Heart left ventricle (tissue), 16 donors: ENCODE measurements at regions not wholly inside any gene's neighbourhood (a gene's known extent, or its start where the extent isn't known, plus 50 kb on each side); places are given as distances from the start of the nearest gene placed in this dataset.

Experiments used
- ATAC-seq, 4 donors: fragments of 200-7000 bp; cut with Tn5 transposase; one replicate each; pipeline ENCODE4 v1.9.1; 2020 to 2022; ENCODE audit warnings: moderate library complexity in 4 of 4, mild to moderate bottlenecking in 3 of 4, moderate number of reproducible peaks in 1 of 4
- DNase-seq, 5 donors: peaks; one replicate each; pipeline ENCODE4 v3.0.0-alpha.2; 2020
- H3K27ac ChIP-seq, 12 donors: fragments of 200-600 bp; sonication (generic) in 4 of 12; one replicate each; pipeline versions ENCODE4 v1.5.0 to v1.8.0; 2016 to 2022; ENCODE audit warnings: mild to moderate bottlenecking in 2 of 12
- H3K27me3 ChIP-seq, 9 donors: fragments of 200-600 bp; sonication (generic) in 2 of 9; one replicate each; pipeline versions ENCODE4 v1.5.1 to v1.8.0; 2016 to 2022; ENCODE audit warnings: mild to moderate bottlenecking in 3 of 9
- H3K36me3 ChIP-seq, 9 donors: fragments of 200-600 bp; sonication (generic) in 2 of 9; one replicate each; pipeline versions ENCODE4 v1.5.0 to v1.8.0; 2018 to 2022; ENCODE audit warnings: mild to moderate bottlenecking in 2 of 9
- H3K4me1 ChIP-seq, 12 donors: fragments of 200-600 bp; sonication (generic) in 4 of 12; one replicate each; pipeline versions ENCODE4 v1.5.0 to v1.8.0; 2016 to 2022; ENCODE audit warnings: mild to moderate bottlenecking in 3 of 12
- H3K4me3 ChIP-seq, 12 donors: fragments of 200-600 bp; sonication (generic) in 4 of 12; one replicate each; pipeline versions ENCODE4 v1.5.0 to v1.8.0; 2017 to 2022; ENCODE audit warnings: mild to moderate bottlenecking in 9 of 12, moderate library complexity in 4 of 12
- H3K9me3 ChIP-seq, 12 donors: fragments of 200-600 bp; sonication (generic) in 4 of 12; one replicate each; pipeline versions ENCODE4 v1.5.0 to v1.8.0; 2016 to 2022; ENCODE audit warnings: mild to moderate bottlenecking in 1 of 12
- POLR2A ChIP-seq, 2 donors: fragments of 450-650 bp; IDR thresholded peaks; one replicate each; pipeline ENCODE4 v1.6.1; 2017; ENCODE audit warnings: antibody characterized with exemption in 2 of 2, mild to moderate bottlenecking in 2 of 2, moderate library complexity in 2 of 2
- WGBS, 4 donors: extraction: QIAGEN DNeasy Blood & Tissue Kit in 2 of 4; methylation state at CpG; one replicate each; pipeline versions ENCODE4 v1.1.5 to v1.1.7; 2013 to 2018; 5-methylcytosine and 5-hydroxymethylcytosine counted together
- intact Hi-C, 10 donors: fragments of 100-400 bp; cut with DNase I; formaldehyde crosslinking; loops; one replicate each; pipeline versions ENCODE4 v1.11.1 to v1.14.2; 2022
- TF ChIP-seq, protein P1 (sequence below), 12 donors: fragments of 200-600 bp; sonication (generic) in 4 of 12; IDR thresholded peaks; one replicate each; pipeline versions ENCODE4 v1.5.0 to v1.8.0; 2018 to 2022; ENCODE audit warnings: antibody characterized with exemption in 12 of 12, mild to moderate bottlenecking in 5 of 12
- donor health status: ischemic (EF 13 %, LVEDD 7.1; RV severe dilation, severe dysfunction).
- donor health status: healthy with polysubstance abuse.
- donor health status: DM: no; HTN: yes; CAD: no.
- donor health status: DM: no; HTN: no; CAD: no.
- donor health status: ischemic (EF 25% LVEDD 6.9; RV normal size, moderate dysfunction).
- donor health status: ischemic (EF 25% LVEDD 5.7; RV mildly dilated, moderate dysfunction).
- donor health status: healthy.
- donor health status: DM: yes; HTN: yes; CAD: no.
- donor health status: ischemic (EF 35%, LVEDD 5.7; RV mildly dilated, moderate dysfunction).
- donor health status: nonischemic (EF 11% LVEDD 7.7; RV severe dilation, severe dysfunction).
- donor health status: DM: yes; HTN: yes; CAD: no.
- donor health status: PGD.
- donor health status: ischemic (EF 29% LVEDD 5.4; RV normal size, mild dysfunction).
- donor health status: nonischemic (EF 23%, LVEDD 6.1; RV moderate dilation, normal function).

DNA sequence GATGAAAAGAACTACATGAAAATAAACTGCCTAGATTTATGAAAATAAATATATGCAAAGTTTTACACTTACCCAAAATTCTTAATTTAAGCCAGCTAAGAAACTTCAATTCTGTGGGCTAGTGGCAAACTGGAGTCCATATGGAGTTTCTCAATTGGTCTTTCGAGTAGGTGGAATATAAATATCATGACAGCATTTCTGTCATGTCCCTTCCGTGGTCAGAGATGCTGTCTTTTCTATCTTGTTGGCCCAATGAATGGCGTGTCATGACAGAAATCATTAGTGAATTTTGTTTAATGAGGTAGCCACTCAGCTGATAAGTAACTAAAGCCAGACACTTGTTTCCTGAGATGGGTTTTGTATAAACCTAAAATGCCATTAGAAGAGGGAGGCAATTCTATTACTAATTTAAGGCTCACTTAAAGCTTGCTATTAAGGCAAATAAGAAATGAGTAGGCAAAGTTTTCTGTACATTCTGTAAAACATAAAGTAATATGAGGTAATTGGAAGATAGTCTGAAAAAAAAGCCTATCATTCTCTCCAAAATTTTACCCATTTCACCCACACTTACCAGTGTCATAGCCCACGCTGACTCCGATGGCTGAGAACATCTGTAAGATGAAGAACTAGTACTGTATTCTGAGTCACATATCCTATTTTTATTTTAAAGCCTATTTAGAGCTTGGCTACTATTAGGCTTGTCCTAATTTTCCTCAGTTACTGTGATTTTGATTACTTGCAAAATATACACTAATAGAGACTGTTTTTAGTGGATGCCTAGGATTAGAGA is 419.3 kb upstream of the MEF2C start:
- TF ChIP-seq, protein P1, sequence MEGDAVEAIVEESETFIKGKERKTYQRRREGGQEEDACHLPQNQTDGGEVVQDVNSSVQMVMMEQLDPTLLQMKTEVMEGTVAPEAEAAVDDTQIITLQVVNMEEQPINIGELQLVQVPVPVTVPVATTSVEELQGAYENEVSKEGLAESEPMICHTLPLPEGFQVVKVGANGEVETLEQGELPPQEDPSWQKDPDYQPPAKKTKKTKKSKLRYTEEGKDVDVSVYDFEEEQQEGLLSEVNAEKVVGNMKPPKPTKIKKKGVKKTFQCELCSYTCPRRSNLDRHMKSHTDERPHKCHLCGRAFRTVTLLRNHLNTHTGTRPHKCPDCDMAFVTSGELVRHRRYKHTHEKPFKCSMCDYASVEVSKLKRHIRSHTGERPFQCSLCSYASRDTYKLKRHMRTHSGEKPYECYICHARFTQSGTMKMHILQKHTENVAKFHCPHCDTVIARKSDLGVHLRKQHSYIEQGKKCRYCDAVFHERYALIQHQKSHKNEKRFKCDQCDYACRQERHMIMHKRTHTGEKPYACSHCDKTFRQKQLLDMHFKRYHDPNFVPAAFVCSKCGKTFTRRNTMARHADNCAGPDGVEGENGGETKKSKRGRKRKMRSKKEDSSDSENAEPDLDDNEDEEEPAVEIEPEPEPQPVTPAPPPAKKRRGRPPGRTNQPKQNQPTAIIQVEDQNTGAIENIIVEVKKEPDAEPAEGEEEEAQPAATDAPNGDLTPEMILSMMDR (IDR thresholded peaks at IDR 0.05), result no peak
- no peak for TF ChIP-seq POLR2A (IDR thresholded peaks at IDR 0.05)
- intact Hi-C loops, result no loop called here
- WGBS, 4 donors, result 82 to 93% (median 88%) methylated on average over 5 of the region's 5 CpGs

GRCh38 chr5:89301321-89302025 is 418.5 kb upstream of the MEF2C start:
- TF ChIP-seq POLR2A (IDR thresholded peaks at IDR 0.05), result no peak
- TF ChIP-seq, protein P1 (IDR thresholded peaks at IDR 0.05), result no peak
- whole genome bisulfite sequencing, 4 donors, result 90 to 93% (median 92%) methylated on average over 6 of the region's 6 CpGs
- no peaks in the 10 kb centered on the region for H3K36me3 ChIP-seq
- no peaks in the 10 kb centered on the region for H3K9me3 ChIP-seq
- H3K4me3 ChIP-seq, result no peak overlapping the region
- peak overlapping the region in 1 of 12 donors; percentile 15 for H3K27ac ChIP-seq
- H3K4me1 ChIP-seq, result peaks cover 0 to 34% (median 0%) of the 10 kb centered on the region in 12 donors
- DNase-seq (no peak), ATAC-seq (no peak)
- no peaks in the 10 kb centered on the region for H3K27me3 ChIP-seq
- intact Hi-C loops, result no loop called here

More for the DNA sequence above, 419.3 kb upstream of the MEF2C start:
- DNase-seq, result no peak
- Histone ChIP-seq H3K9me3 (peaks cover 0 to 3% (median 0%) of the 10 kb centered on the region in 12 donors), H3K27ac (peak overlapping the region in 1 of 12 donors; percentile 56), H3K36me3 (no peaks in the 10 kb centered on the region), H3K4me3 (no peak overlapping the region), H3K27me3 (no peaks in the 10 kb centered on the region), H3K4me1 (peaks cover 0 to 34% (median 0%) of the 10 kb centered on the region in 12 donors)
- no peak for ATAC-seq

- Histone ChIP-seq H3K4me3 (no peak overlapping the region), H3K4me1 (peaks cover 0 to 34% (median 0%) of the 10 kb centered on the region in 12 donors), H3K27me3 (no peaks in the 10 kb centered on the region), H3K36me3 (no peaks in the 10 kb centered on the region), H3K27ac (peak overlapping the region in 1 of 12 donors; percentile 15), H3K9me3 (no peaks in the 10 kb centered on the region)
- DNase-seq, result no peak
- WGBS, 4 donors, result 71 to 87% (median 80%) methylated on average over 2 of the region's 2 CpGs
- ATAC-seq, result no peak
- TF ChIP-seq, protein P1 (IDR thresholded peaks at IDR 0.05), result no peak
- no peak for TF ChIP-seq POLR2A (IDR thresholded peaks at IDR 0.05)
- intact Hi-C loops, result no loop called here
Measured at GRCh38 chr5:89300426-89300970, 417.5 kb upstream of the MEF2C start.

DNA sequence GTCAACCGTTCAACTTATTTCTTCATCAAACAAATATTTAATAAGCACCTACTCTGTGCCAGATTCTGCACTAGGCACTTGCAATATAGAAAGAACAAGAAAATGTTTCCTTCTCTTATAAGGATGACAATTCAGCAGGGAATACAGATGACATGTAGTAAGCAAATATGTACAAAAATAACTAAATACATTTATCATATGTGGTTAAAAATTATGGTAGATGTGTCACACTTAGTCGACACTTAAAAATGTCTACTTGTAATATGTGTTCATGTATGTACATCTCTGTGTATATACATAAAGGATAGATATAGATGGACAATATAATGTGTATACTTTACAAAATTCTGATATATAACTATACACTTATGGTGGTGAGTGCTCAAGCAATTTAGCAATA is 417.0 kb upstream of the MEF2C start:
- intact Hi-C loops, result no loop called here
- no peak for ATAC-seq
- no peak overlapping the region for H3K27ac ChIP-seq
- H3K4me3 ChIP-seq, result no peak overlapping the region
- H3K4me1 ChIP-seq, result peaks cover 0 to 34% (median 0%) of the 10 kb centered on the region in 12 donors
- 91 to 95% (median 93%) methylated on average over 2 of the region's 2 CpGs for WGBS, 4 donors
- H3K36me3 ChIP-seq, result no peaks in the 10 kb centered on the region
- no peaks in the 10 kb centered on the region for H3K27me3 ChIP-seq
- no peak for TF ChIP-seq POLR2A (IDR thresholded peaks at IDR 0.05)
- TF ChIP-seq, protein P1 (IDR thresholded peaks at IDR 0.05), result no peak
- no peak for DNase-seq
- no peaks in the 10 kb centered on the region for H3K9me3 ChIP-seq
